Astrocyte of the hippocampus (primary cell): ENCODE measurements at regions not wholly inside any gene's neighbourhood (a gene's known extent, or its start where the extent isn't known, plus 50 kb on each side); places are given as distances from the start of the nearest gene placed in this dataset.
A peak's percentile ranks its signal among the peaks of the same experiment; 100 is the strongest.

Experiments used
- DNase-seq: peaks from one replicate; pipeline ENCODE4 v3.0.0; 2011; ENCODE audit warnings: low read depth, low spot score

DNA sequence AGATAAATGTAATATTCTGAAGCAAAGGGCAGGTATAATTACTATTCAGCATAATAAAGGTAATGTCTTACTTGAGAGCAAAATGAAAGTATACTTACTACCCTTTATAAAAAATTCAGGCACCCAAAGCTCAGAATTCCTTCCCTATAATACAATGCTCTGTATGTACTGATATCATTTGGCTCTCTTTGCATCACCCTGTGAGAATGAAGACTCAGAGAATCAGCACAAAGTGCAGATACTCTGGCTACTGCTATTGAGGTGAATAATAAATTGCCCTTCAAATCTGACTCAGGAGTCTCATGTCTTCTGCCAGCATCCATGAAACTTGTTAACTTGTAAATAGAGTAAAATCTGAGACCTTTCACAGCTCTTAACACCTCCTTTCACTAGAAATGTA, 108.5 kb upstream of the KCTD3 start:
- peak; percentile 24 for DNase-seq

DNA sequence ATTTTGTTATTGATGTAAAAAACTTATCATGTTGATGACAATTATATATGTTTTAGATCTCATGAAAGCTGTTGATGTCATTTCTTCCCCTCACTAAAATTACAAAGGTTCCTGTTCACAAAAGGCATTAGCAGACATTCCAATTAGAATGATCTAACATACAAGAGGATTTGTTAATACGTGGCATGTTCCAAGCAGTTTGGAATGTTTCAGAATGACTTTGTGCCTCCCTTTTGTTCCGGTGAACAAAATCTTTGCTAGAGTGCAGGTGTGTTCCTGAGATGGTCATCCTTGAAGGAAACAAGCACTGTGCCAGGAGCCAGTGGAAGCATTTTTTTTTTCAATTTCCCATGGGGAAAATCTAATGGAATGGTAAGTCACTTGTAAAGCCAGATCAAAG, 108.0 kb upstream of the KCTD3 start:
- DNase-seq, result peak; percentile 54

DNA sequence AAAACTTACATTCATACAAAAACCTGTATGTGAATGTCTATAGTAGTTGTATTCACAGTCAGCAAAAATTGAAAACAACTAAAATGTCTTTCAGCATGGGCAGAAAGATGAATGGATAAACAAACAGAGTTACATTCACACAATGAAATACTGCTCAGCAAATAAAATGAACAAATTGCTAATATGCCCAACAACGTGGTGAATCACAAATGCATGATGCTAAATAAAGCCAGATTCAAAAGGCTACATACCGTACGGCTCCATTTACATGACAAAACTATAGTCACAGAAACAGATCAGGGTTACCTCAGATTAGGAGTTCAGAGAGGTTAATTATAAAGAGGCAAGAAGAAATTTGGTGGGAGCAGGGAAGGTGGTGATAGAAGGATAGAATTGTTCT, 100.7 kb upstream of the KCTD3 start:
- no peak for DNase-seq

DNA sequence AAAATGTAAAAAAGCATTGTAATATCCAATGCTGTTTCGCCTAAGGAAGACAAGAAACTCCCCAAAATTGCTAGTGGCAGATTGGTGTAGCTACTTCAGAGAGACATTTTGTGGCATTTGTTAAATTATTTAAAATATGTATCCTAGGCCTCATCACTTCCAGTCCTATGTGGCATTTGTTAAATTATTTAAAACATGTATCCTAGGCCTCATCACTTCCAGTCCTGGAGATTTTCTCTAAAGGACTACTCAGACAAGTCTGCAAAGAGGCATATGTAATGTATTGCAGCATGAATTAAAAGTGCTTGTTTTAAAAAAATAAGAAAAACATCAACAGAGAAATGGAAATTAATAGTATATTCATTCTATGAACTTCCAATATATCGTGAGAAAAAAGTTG, 95.6 kb upstream of the KCTD3 start:
- no peak for DNase-seq

DNA sequence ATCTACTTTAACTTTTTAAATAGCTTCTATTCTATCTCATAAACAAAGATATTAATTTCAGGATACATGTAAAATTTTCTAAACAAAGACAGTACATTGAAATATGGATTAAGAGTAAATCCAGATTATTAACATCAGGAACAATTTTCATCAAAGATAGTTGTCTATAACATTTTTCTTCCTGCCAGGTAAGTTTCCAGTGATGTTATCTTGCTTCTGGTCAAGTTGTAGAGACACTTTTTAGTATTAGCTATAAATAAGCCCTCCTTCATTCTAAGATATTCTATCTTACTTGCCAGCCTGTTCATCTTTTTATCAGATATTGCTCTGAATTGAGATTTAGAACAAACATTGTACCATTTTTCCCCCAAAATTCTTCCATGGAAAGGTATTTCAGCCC, 94.4 kb upstream of the KCTD3 start:
- no peak for DNase-seq

DNA sequence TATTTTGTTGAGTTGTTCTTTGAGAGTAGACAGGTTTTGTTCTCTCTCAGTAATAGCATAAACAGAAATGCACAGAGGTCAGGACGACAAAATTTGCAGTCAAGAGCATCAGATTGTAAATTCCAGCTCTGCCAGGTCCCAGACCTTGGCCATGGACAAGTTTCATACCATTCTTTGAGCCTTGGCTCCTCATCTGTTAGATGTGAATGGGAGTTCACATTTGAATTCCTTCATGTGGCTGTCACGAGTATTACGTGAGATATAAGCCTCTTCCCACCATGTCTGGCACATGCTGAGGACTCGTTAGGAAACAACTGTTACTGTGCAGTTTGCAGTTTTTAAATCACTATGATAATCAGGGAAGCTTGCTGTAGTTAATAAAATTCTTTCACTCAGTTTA, 93.2 kb upstream of the KCTD3 start:
- DNase-seq, result no peak

DNA sequence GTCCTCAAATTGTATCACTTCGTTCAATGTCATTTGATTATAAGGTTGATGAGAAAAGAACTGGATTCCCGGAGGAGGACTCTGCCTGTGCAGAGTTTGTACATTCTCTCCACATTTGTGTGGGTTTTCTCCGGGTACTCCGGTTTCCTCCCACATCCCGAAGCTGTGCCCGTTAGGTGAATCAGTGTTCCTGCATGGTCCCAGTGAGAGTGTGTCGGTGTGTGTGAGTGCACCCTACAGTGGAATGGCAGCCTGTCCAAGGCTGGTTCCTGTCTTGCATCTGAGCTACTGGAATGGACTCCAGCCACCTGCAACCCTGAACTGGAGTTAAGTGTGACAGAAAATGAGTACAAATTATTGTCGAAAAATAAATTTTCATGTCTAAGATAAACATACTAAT, 92.2 kb upstream of the KCTD3 start:
- peak; percentile 18 for DNase-seq

DNA sequence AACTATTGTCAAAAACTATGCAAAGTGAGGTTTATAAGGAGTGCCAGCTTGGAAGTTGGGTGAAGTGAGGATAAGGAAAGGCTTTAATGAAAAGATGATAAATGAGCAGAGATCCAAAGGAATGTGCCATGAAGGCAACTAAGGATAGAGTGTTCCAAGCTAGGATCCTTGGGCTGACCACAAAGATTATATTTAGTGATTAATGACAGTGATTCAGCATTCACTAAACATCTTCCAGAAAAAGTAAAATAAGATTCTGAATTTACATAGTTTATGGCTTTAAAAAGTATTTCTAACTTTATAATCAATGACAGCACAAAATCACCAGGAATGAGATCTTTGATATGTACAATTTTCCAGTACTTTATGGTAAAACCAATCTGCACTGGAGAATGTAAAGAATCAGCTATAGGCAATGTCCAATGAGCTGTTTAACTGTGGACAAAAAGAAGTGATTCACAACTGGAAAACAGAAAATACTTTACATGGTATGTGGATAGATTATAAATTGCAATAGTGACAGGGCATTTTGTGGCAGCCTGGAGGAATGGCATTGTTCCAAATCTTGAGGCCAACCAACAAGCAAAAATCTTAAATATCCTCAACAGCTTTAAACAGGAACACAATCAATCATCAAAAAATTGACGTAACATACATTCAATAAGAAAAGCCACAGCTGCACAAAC, 91.2 kb upstream of the KCTD3 start:
- DNase-seq, result peak; percentile 83

DNA sequence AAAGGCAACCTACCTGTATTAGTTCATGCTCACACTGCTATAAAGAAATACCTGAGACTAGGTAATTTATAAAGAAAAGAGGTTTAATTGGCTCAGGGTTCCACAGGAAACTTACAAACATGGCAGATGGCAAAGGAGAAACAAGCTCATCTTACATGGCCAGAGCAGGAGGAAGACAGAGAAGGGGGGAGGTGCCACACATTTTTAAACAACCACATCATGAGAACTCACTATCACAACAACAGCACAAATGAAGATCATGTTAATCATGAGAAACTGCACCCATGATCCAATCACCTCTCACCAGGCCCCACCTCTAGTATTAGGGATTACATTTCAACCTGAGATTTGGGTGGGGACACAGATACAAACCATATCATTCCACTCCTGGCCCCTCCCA, 90.6 kb upstream of the KCTD3 start:
- DNase-seq, result peak; percentile 32

DNA sequence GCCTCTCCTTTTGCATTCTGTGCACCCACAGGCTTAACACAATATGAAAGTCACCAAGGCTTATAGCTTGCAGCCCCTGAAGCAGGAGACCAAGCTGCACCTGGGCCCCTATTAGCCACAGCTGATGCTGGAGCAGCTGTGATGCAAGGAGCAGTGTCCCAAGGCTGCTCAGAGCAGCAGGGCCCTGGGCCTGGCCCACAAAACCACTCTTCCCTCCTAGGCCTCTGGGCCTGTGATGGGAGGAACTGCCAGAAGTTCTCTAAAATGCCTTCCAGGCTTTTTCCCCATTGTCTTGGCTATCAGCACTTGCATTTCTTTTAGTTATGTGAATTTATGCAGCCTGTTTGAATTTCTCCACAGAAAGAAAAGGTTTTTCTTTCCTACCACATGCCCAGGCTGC, 89.5 kb upstream of the KCTD3 start:
- no peak for DNase-seq

DNA sequence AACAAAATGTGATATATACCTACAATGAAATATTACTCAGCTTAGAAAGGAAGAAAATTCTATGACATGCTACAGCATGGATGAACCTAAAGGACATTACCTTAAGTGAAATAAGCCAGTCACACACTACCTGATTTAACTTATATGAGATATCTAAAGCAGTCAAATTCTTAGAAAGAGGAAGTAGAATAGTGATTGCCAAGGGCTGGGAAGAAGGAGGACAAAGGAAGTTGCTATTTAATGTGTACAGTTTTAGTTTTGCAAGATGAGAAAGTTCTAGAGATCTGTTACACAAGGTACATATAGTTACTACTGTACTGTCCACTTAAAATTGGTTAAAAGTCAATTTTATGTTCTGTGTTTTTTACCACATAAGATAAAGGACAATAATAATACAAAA, 87.5 kb upstream of the KCTD3 start:
- DNase-seq, result no peak

DNA sequence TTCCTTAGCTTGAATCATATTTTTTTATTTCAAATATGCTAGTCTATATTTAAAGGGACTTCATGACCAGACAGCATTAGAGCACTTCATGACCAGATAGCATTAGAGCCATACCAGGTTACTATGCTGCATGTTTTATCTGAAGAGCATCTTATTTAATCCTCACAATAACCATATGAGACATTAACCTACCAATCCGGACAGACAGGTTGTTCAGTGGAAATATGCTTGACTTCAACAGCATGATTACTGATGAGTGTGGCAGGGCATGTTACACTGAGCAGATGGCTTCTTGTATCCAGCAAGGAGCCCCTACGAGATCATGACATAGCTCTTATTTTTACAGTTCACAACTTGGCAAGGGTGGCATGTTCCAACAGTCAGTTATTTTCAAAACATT, 85.0 kb upstream of the KCTD3 start:
- DNase-seq, result no peak

DNA sequence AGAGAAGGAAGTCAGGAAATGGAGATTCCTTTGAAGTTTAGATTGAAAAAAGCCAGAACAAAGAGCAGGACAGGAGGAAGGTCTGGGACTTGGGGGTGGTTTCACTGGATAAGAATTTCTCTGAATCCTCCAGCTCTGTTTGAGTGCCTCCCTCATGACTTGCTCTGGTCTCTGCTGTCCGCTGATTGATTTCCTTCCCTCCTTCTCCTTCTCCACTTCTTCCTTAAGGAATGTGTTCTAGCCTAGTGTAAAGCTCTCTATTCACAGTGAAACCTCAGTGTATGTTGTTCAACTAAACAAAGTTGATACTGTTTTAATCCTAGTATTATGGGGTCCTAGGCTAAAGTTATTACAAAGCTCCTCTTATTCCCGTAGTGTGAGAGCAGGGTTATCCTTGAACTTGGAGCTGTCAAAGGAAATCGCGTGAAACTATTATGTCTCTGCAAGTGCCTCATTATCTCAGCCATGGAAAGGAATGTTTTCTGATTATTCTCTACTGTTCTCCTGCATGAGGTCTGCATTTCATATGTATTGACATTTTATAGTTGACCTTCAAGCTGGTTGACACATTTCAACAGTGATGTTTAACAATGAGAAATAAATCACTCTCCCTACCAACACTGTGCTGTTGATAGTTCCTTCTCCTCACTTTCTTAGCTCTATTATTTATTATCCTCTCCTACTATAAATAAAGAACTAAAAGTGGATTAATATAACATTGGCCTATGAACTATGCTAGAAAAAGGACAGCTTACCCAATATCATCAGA, 82.7 kb upstream of the KCTD3 start:
- no peak for DNase-seq

DNA sequence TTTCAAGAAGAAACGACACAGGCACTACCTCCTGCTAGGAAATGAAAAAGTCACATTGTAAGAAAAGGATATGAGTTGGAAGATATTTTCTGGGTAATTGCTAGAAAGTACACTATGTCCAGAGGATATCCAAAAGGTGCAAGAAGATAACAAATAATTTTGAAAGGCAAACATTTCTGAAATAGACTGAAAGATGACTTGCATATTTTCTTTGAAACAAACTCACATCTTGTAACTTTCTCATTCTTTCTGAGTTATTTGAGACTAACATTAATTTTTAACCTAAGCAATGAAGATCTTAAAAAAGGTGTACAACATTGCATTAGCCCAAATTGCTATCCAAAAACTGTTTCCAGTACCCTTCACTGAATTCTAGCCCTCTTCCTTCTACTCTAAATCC, 79.6 kb upstream of the KCTD3 start:
- no peak for DNase-seq

DNA sequence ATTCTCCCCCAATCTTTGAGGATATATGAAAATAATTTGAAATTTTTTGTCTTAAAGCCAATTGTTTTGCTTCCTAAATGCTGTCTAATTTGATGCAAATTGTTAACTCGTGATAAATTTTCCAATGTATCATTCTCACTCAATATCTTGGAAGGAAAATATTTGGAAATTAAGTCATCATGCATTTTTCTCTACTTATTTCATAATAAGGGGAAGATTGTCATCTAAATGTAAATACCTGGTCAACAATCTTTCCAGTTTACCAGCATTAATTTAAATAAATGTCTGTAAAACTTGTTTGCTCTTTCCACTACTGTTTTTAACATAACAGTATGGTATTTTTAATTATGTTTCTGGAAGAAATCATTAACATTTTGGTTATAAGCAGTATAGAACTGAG, 78.3 kb upstream of the KCTD3 start:
- DNase-seq, result no peak

DNA sequence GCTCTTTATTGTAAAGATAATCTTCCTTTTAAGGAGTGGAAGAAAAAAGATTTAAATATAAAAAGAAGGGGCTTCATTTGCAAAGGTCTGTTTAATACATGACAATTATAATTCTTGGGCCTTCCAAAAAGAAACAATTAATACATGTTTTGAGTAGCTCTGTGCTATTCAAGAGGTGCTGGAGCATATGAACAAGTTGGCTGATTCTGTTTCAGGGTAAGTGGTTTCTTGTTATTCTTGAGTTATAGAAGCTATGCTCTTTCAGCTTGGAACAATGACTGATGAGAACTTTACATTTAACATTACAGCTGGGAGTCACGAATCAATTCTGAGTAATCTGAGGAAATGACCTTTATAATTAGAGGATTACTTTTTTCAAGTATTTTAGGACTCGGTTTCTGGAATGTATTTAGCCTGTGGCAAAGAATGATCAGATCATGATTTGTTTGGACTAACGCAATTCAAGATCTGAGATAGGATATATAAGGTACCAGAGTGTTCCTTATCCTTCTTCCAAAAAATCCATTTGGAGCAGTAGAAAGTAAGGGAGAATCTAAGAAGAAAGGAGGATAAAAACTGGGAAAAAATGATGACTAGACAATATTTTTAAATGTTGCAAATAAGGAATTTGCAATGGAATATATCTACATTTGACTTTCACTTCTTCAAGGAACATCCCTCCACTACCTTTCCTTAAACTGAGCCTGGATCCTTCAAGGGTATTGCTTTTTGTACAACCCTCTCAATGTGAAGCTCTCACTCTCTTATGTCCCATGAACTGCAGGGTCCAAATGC, 77.1 kb upstream of the KCTD3 start:
- DNase-seq, result no peak

DNA sequence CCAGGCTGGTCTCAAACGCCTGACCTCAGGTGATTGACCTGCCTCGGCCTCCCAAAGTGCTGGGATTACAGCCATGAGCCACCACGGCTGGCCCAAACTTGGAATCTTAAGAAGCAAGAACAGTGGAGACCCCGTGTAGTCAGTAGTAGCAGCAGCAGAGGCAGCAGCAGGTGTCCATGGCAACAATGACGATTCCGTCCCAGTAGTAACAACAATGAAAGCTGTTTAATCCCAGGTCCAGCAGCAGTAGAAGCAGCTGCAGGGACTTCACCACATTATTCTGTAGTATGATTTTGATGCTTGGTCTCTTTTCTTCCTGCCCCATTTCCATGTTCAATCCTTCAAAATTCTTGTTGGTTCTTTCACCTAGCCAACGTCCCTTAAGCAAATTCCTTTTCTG, 69.6 kb upstream of the KCTD3 start:
- DNase-seq, result no peak

DNA sequence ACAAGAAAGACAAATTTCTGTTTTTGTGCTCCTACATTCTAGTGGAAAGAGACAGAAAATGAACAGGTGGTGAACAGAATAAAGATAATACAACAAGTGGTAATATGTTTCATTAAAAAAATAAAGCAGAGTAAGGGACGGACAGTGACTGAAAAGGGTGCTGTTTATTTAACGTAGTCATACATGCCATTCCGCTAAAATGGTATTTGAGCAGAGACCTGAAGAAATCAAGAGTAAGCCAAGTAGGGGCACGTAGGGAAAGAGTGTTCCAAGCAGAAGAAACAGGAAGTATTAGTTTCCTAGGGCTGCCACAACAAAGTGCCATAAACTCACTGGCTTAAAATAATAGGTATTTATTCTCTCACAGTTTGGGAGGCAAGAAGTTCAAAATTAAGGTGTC, 65.6 kb upstream of the KCTD3 start:
- no peak for DNase-seq

DNA sequence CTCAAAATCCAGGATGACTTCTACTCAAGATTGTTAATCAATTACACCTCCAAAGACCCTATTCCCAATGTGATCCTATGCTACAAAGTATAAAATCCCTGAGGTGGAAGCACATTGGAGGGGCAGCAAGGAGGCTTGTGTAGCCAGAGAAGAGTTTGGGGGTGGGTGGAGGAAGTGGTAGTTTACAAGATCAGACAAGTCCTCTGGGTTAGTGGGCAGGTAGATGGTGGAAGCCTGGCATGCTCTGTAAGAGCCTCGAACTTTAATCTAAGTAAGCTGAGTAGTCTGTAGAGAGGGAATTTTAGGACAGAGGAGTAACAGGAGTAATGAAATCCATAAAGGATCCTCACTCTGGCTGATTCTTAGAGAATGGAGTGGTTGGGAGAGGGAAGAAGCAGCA, 65.0 kb upstream of the KCTD3 start:
- no peak for DNase-seq

DNA sequence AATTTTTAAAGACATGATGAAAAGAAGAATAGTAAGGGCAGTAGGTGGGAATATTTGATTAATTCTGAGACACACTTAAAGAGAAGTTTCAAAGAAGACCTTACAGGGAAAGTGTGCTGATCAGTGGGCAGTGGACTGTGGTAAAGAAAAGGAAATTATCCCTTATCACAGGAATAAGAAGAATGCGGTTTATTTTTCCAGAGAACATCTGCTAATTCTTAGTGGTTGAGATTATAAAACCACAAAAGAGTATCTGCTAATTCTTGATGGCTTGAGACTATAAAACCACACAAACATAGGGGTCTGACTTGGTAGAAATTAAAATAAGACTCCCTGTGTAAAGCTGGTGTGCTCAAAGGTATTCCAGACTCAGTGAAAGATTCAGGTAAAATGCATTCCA, 60.0 kb upstream of the KCTD3 start:
- no peak for DNase-seq

DNA sequence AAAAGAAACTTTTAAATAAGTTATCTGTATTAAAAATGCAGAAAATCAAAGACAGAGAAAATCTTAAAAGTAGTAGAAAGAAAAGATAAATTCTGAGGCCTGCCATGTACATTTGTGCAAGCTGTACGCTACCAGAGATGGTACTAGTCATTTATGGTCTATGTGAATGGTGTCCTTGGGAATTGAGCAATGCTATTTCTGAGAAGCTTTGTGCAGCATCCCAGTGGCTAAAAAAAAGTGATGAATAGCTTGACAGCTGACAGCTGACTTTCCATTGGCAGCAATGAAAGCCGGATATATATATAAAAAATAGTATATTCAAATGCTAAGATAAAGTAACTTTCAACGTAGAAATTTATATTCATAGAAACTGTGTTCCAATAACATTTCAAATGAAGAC, 58.8 kb upstream of the KCTD3 start:
- no peak for DNase-seq
